Right atrium auricular region (tissue), 2 donors: ENCODE measurements at regions not wholly inside any gene's neighbourhood (a gene's known extent, or its start where the extent isn't known, plus 50 kb on each side); places are given as distances from the start of the nearest gene placed in this dataset.

Experiments used
- DNase-seq: peaks from one replicate; pipeline ENCODE4 v3.0.0-alpha.2; 2019; ENCODE audit warnings: low spot score
- H3K27ac ChIP-seq, 2 donors: fragments of 200-600 bp; sonication (generic); 1 replicate in 1 of 2; 2 replicates in 1 of 2; pipeline ENCODE4 v1.5.1; 2016 to 2019
- H3K27me3 ChIP-seq, 2 donors: fragments of 200-600 bp; sonication (generic); one replicate each; pipeline versions ENCODE4 v1.5.1 to v1.6.0; 2017 to 2019
- H3K36me3 ChIP-seq: fragments of 200-600 bp; sonication (generic); one replicate; pipeline ENCODE4 v1.5.1; 2016
- H3K4me1 ChIP-seq, 2 donors: fragments of 200-600 bp; sonication (generic); one replicate each; pipeline versions ENCODE4 v1.5.1 to v1.6.0; 2017 to 2019
- H3K4me3 ChIP-seq, 2 donors: fragments of 200-600 bp; sonication (generic); 1 replicate in 1 of 2; 2 replicates in 1 of 2; pipeline ENCODE4 v1.5.1; 2017 to 2019; ENCODE audit warnings: mild to moderate bottlenecking in 1 of 2, moderate library complexity in 1 of 2
- H3K9me3 ChIP-seq, 2 donors: fragments of 200-600 bp; sonication (generic); one replicate each; pipeline ENCODE4 v1.5.1; 2019
- CTCF ChIP-seq, 2 donors: fragments of 200-600 bp; sonication (generic); IDR thresholded peaks; one replicate each; pipeline ENCODE4 v1.5.1; 2019; ENCODE audit warnings: antibody characterized with exemption in 2 of 2

GRCh38 chr5:69039829-69040228 is 54.0 kb upstream of the SLC30A5 start:
- Histone ChIP-seq H3K27me3 (no peaks in the 10 kb centered on the region), H3K4me3 (no peak overlapping the region), H3K27ac (no peak overlapping the region), H3K36me3 (no peaks in the 10 kb centered on the region), H3K4me1 (no peaks in the 10 kb centered on the region), H3K9me3 (no peaks in the 10 kb centered on the region)
- TF ChIP-seq CTCF (IDR thresholded peaks at IDR 0.05), result no peak
- DNase-seq, result no peak

GRCh38 chr5:69042500-69042899 is 51.3 kb upstream of the SLC30A5 start:
- H3K36me3 ChIP-seq, result no peaks in the 10 kb centered on the region
- no peaks in the 10 kb centered on the region for H3K4me1 ChIP-seq
- H3K27ac ChIP-seq, result peak overlapping the region in 1 of 2 donors; percentile 77
- H3K27me3 ChIP-seq, result no peaks in the 10 kb centered on the region
- no peak for DNase-seq
- no peak for TF ChIP-seq CTCF (IDR thresholded peaks at IDR 0.05)
- H3K9me3 ChIP-seq, result no peaks in the 10 kb centered on the region
- H3K4me3 ChIP-seq, result peak overlapping the region in 1 of 2 donors; percentile 48

GRCh38 chr5:69042915-69043654 is 50.7 kb upstream of the SLC30A5 start:
- peak; percentile 73 to 89 for TF ChIP-seq CTCF (IDR thresholded peaks at IDR 0.05)
- DNase-seq, result peak; percentile 81
- H3K27me3 ChIP-seq, result no peaks in the 10 kb centered on the region
- H3K27ac ChIP-seq, result peak overlapping the region; percentile 77 to 80
- H3K4me1 ChIP-seq, result no peaks in the 10 kb centered on the region
- H3K4me3 ChIP-seq, result peak overlapping the region; percentile 36 to 48
- H3K9me3 ChIP-seq, result no peaks in the 10 kb centered on the region
- H3K36me3 ChIP-seq, result no peaks in the 10 kb centered on the region

- H3K9me3 ChIP-seq, result no peaks in the 10 kb centered on the region
- no peak for DNase-seq
- peak overlapping the region; percentile 77 to 80 for H3K27ac ChIP-seq
- no peaks in the 10 kb centered on the region for H3K4me1 ChIP-seq
- no peaks in the 10 kb centered on the region for H3K36me3 ChIP-seq
- TF ChIP-seq CTCF (IDR thresholded peaks at IDR 0.05), result no peak
- H3K4me3 ChIP-seq, result peak overlapping the region; percentile 36 to 48
- H3K27me3 ChIP-seq, result no peaks in the 10 kb centered on the region
Observed at GRCh38 chr5:69043655-69043996, 50.2 kb upstream of the SLC30A5 start.
